ENCODE measurements at regions not wholly inside any gene's neighbourhood (a gene's known extent, or its start where the extent isn't known, plus 50 kb on each side); places are given as distances from the start of the nearest gene placed in this dataset.

DNA sequence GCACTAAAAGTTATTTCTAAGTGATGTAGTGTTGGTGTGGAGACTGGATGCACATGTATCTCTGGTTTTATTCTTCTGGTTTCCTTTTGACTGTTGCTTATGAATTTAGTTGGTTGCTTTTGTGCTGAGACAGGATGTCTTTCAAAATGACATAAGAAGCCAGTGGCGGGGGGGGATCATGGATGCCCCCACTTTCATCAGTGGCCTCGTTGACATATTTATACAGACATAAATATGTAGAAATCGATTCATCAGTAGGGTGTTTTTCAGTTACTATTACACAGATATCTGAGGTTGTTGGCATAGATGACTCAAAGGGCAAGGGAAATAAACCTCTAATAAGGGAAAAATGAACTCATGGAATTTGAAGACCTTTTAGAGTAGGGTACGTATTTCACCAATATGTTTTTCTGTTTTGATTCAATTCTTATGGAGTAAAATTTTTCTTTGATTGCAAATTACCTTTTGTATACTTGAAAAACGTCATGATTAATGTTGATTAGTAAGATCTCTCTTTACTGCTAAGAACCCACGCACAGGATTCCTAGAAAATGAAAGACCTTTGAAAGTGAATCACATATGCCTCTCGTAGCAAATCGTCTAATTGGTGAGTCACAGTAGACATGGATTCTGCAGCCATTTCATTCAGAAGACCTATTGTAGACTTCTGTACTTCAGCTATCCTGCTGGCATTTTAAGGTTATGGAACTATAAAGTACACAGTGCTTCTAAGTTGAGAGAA lies 97.4 kb upstream of the RBMS3 start:
- DNase-seq (no peak), ATAC-seq (no peak)
- H3K9me3 Mint-ChIP-seq, result peaks cover 2 to 14% of the 10 kb centered on the region in 2 donors
- H3K27me3 Mint-ChIP-seq (ENCODE audit: low read depth in 2 of 2), result peaks cover 0 to 3% of the 10 kb centered on the region in 2 donors
- Histone ChIP-seq H3K9me3 (ENCODE audit: control insufficient read depth, insufficient read depth, low read length) (no peaks in the 10 kb centered on the region), H3K27me3 (ENCODE audit: control insufficient read depth, insufficient read depth, low read length) (no peaks in the 10 kb centered on the region), H3K27ac (ENCODE audit: low read length) (no peak overlapping the region), H3K4me1 (ENCODE audit: control insufficient read depth, insufficient read depth, low read length) (no peaks in the 10 kb centered on the region), H3K36me3 (ENCODE audit: control insufficient read depth, insufficient read depth, low read length) (no peaks in the 10 kb centered on the region), H3K4me3 (ENCODE audit: low read length) (no peak overlapping the region)
- no peaks in the 10 kb centered on the region for H3K36me3 Mint-ChIP-seq
- intact Hi-C loops (cut with micrococcal nuclease), result no loop called here
- 78% methylated on average over 5 of the region's 8 CpGs for WGBS (ENCODE audit: insufficient coverage)
- no peak overlapping the region for H3K4me3 Mint-ChIP-seq
- no peak overlapping the region for H3K27ac Mint-ChIP-seq
- TF ChIP-seq, protein P1, sequence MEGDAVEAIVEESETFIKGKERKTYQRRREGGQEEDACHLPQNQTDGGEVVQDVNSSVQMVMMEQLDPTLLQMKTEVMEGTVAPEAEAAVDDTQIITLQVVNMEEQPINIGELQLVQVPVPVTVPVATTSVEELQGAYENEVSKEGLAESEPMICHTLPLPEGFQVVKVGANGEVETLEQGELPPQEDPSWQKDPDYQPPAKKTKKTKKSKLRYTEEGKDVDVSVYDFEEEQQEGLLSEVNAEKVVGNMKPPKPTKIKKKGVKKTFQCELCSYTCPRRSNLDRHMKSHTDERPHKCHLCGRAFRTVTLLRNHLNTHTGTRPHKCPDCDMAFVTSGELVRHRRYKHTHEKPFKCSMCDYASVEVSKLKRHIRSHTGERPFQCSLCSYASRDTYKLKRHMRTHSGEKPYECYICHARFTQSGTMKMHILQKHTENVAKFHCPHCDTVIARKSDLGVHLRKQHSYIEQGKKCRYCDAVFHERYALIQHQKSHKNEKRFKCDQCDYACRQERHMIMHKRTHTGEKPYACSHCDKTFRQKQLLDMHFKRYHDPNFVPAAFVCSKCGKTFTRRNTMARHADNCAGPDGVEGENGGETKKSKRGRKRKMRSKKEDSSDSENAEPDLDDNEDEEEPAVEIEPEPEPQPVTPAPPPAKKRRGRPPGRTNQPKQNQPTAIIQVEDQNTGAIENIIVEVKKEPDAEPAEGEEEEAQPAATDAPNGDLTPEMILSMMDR (IDR thresholded peaks at IDR 0.05), result no peak
- H3K4me1 Mint-ChIP-seq, result no peaks in the 10 kb centered on the region

DNA sequence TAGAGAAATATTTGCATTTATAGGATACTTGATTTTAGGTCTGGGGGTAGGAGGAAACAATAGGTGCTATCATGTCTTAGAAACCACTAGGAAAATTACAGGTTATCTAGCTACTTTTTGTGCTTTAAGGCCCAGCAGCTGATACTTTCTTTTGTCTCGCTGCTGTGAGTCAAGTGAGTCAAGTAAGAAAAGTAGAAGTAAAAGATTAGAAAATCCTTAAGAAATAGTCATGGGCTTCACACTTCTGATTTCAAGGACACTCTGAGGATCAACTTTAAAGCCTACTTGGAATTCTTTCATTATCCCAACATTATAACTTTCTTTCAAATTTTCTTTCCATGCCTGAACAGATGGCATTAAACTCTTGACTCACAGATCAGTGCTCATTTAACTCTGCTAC lies 95.2 kb upstream of the RBMS3 start:
- H3K27ac ChIP-seq (ENCODE audit: low read length), result no peak overlapping the region
- no peak overlapping the region for H3K4me3 Mint-ChIP-seq
- no peak for DNase-seq
- intact Hi-C loops (cut with micrococcal nuclease), result no loop called here
- 92% methylated on average over 1 of the region's 1 CpG for WGBS (ENCODE audit: insufficient coverage)
- TF ChIP-seq, protein P1 (IDR thresholded peaks at IDR 0.05), result no peak
- H3K27me3 ChIP-seq (ENCODE audit: control insufficient read depth, insufficient read depth, low read length), result no peaks in the 10 kb centered on the region
- no peak overlapping the region for H3K27ac Mint-ChIP-seq
- no peak overlapping the region for H3K4me3 ChIP-seq (ENCODE audit: low read length)
- H3K4me1 Mint-ChIP-seq, result no peaks in the 10 kb centered on the region
- H3K27me3 Mint-ChIP-seq (ENCODE audit: low read depth in 2 of 2), result peaks cover 0 to 3% of the 10 kb centered on the region in 2 donors
- peaks cover 0 to 6% of the 10 kb centered on the region in 2 donors for H3K9me3 Mint-ChIP-seq
- H3K36me3 Mint-ChIP-seq, result no peaks in the 10 kb centered on the region
- H3K36me3 ChIP-seq (ENCODE audit: control insufficient read depth, insufficient read depth, low read length), result no peaks in the 10 kb centered on the region
- no peaks in the 10 kb centered on the region for H3K4me1 ChIP-seq (ENCODE audit: control insufficient read depth, insufficient read depth, low read length)
- ATAC-seq, result no peak
- H3K9me3 ChIP-seq (ENCODE audit: control insufficient read depth, insufficient read depth, low read length), result no peaks in the 10 kb centered on the region

DNA sequence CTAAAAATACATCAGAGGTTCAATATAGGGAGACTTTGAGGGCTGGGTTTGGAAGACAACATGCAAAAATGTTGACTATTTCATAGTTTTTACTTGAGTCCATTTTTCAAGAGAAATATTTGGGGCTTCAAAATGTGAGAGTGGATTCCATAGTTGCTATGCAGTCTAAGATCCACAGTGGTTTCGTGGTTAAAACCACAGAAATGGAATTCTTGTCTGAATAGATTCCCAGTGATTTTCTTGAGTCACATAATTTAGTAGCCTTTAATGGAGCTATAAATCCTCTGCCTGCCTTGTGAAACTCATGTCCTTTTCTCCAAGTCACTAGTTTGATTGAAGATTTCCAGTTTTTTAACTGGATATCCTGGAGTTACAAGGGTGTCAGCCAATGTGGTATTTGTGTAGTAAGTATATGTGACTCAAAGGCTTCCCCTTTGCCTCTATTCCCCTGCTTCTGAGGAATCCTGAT lies 94.7 kb upstream of the RBMS3 start:
- Mint-ChIP-seq H3K4me3 (no peak overlapping the region), H3K4me1 (no peaks in the 10 kb centered on the region), H3K36me3 (no peaks in the 10 kb centered on the region), H3K9me3 (peaks cover 0 to 8% of the 10 kb centered on the region in 2 donors), H3K27ac (no peak overlapping the region), H3K27me3 (ENCODE audit: low read depth in 2 of 2) (peaks cover 0 to 3% of the 10 kb centered on the region in 2 donors)
- Histone ChIP-seq H3K4me3 (ENCODE audit: low read length) (no peak overlapping the region), H3K27me3 (ENCODE audit: control insufficient read depth, insufficient read depth, low read length) (no peaks in the 10 kb centered on the region), H3K9me3 (ENCODE audit: control insufficient read depth, insufficient read depth, low read length) (no peaks in the 10 kb centered on the region), H3K4me1 (ENCODE audit: control insufficient read depth, insufficient read depth, low read length) (no peaks in the 10 kb centered on the region), H3K36me3 (ENCODE audit: control insufficient read depth, insufficient read depth, low read length) (no peaks in the 10 kb centered on the region), H3K27ac (ENCODE audit: low read length) (no peak overlapping the region)
- no peak for ATAC-seq
- intact Hi-C loops (cut with micrococcal nuclease), result no loop called here
- WGBS (ENCODE audit: insufficient coverage), result 69% methylated on average over 1 of the region's 1 CpG
- TF ChIP-seq, protein P1 (IDR thresholded peaks at IDR 0.05), result no peak
- DNase-seq, result no peak
